Fibroblast of lung (primary cell): ENCODE measurements at regions not wholly inside any gene's neighbourhood (a gene's known extent, or its start where the extent isn't known, plus 50 kb on each side); places are given as distances from the start of the nearest gene placed in this dataset.

ENCODE experiments used
- DNase-seq, 2 donors: peaks; one replicate each; pipeline versions ENCODE4 v3.0.0 to v3.0.0-alpha.2; 2010; ENCODE audit warnings: low read depth in 2 of 2
- H2AFZ ChIP-seq: 2 replicates; pipeline ENCODE4 v1.5.1; 2012; ENCODE audit warnings: low read length, control low read depth, inconsistent platforms
- H3K27ac ChIP-seq: 2 replicates; pipeline ENCODE4 v1.5.1; 2011; ENCODE audit warnings: low read length, control low read depth; ENCODE audit not compliant: insufficient read depth
- H3K27me3 ChIP-seq: 2 replicates; pipeline ENCODE4 v1.5.1; 2011; ENCODE audit warnings: mild to moderate bottlenecking, low read length; ENCODE audit not compliant: control insufficient read depth, insufficient read depth
- H3K36me3 ChIP-seq: 2 replicates; pipeline ENCODE4 v1.5.1; 2011; ENCODE audit warnings: low read length; ENCODE audit not compliant: control insufficient read depth, insufficient read depth
- H3K4me1 ChIP-seq: 2 replicates; pipeline ENCODE4 v1.5.1; 2011; ENCODE audit warnings: low read length; ENCODE audit not compliant: control insufficient read depth, insufficient read depth; ENCODE audit errors: extremely low read depth
- H3K4me2 ChIP-seq: 2 replicates; pipeline ENCODE4 v1.5.1; 2011; ENCODE audit warnings: low read length, control low read depth; ENCODE audit not compliant: insufficient read depth; ENCODE audit errors: extremely low read depth
- H3K4me3 ChIP-seq, 4 experiments: fragments of 200-600 bp in 1 of 4; sonication (generic) in 1 of 4; replicated peaks in 1 of 4; 2 replicates each; pipeline ENCODE4 v1.5.1; 2011 to 2016; ENCODE audit warnings: low read length in 4 of 4, low read depth in 3 of 4, mild to moderate bottlenecking in 3 of 4, control low read depth in 2 of 4, inconsistent platforms in 1 of 4, mixed read lengths in 1 of 4; ENCODE audit not compliant: insufficient read depth in 1 of 4; ENCODE audit errors: control extremely low read depth in 1 of 4
- H3K79me2 ChIP-seq: 2 replicates; pipeline ENCODE4 v1.5.1; 2012; ENCODE audit warnings: mild to moderate bottlenecking, low read length, inconsistent platforms; ENCODE audit not compliant: control insufficient read depth, insufficient read depth
- H3K9ac ChIP-seq: 2 replicates; pipeline ENCODE4 v1.5.1; 2011; ENCODE audit warnings: mild to moderate bottlenecking, low read length, control low read depth; ENCODE audit not compliant: insufficient read depth
- H3K9me3 ChIP-seq: 2 replicates; pipeline ENCODE4 v1.5.1; 2012; ENCODE audit warnings: low read depth, low read length; ENCODE audit not compliant: control insufficient read depth, insufficient read depth
- H4K20me1 ChIP-seq: 2 replicates; pipeline ENCODE4 v1.5.1; 2011; ENCODE audit warnings: low read length; ENCODE audit not compliant: control insufficient read depth, insufficient read depth; ENCODE audit errors: extremely low read depth
- EZH2 ChIP-seq: IDR thresholded peaks from 2 replicates; pipeline ENCODE4 v1.5.1; 2012; ENCODE audit warnings: low read length, control low read depth, mild to moderate bottlenecking; ENCODE audit errors: missing control alignments
- TF ChIP-seq, protein P1 (sequence below), 2 donors: IDR thresholded peaks in 1 of 2; conservative IDR thresholded peaks in 1 of 2; 1 replicate in 1 of 2; 2 replicates in 1 of 2; pipeline ENCODE4 v1.5.1; 2011 to 2012; ENCODE audit warnings: low read length in 2 of 2, control low read depth in 1 of 2, inconsistent platforms in 1 of 2, low read depth in 1 of 2, mild to moderate bottlenecking in 1 of 2

GRCh38 chr5:173792781-173793547 lies 95.2 kb upstream of the CPEB4 start:
- H3K36me3 ChIP-seq: no peaks in the 10 kb centered on the region
- TF ChIP-seq, protein P1, sequence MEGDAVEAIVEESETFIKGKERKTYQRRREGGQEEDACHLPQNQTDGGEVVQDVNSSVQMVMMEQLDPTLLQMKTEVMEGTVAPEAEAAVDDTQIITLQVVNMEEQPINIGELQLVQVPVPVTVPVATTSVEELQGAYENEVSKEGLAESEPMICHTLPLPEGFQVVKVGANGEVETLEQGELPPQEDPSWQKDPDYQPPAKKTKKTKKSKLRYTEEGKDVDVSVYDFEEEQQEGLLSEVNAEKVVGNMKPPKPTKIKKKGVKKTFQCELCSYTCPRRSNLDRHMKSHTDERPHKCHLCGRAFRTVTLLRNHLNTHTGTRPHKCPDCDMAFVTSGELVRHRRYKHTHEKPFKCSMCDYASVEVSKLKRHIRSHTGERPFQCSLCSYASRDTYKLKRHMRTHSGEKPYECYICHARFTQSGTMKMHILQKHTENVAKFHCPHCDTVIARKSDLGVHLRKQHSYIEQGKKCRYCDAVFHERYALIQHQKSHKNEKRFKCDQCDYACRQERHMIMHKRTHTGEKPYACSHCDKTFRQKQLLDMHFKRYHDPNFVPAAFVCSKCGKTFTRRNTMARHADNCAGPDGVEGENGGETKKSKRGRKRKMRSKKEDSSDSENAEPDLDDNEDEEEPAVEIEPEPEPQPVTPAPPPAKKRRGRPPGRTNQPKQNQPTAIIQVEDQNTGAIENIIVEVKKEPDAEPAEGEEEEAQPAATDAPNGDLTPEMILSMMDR (conservative IDR thresholded peaks at IDR 0.05 in 1 of 2, IDR thresholded peaks at IDR 0.05 in 1 of 2; ENCODE audit: low read depth in 1 of 2, low read length in 2 of 2): no peak
- no peak for TF ChIP-seq EZH2
- H3K9me3 ChIP-seq: no peaks in the 10 kb centered on the region
- no peaks in the 10 kb centered on the region for H3K4me1 ChIP-seq
- no peak overlapping the region for H3K4me2 ChIP-seq
- H3K27me3 ChIP-seq: no peaks in the 10 kb centered on the region
- H4K20me1 ChIP-seq: no peaks in the 10 kb centered on the region
- no peak overlapping the region for H3K9ac ChIP-seq
- no peaks in the 10 kb centered on the region for H3K79me2 ChIP-seq
- H3K4me3 ChIP-seq: no peak overlapping the region
- DNase-seq: no peak
- H2AFZ ChIP-seq: no peak overlapping the region
- H3K27ac ChIP-seq: no peak overlapping the region

- DNase-seq: no peak
- Histone ChIP-seq H4K20me1 (no peaks in the 10 kb centered on the region), H3K79me2 (no peaks in the 10 kb centered on the region), H2AFZ (no peak overlapping the region), H3K9me3 (no peaks in the 10 kb centered on the region), H3K27ac (no peak overlapping the region), H3K4me1 (no peaks in the 10 kb centered on the region), H3K4me3 (no peak overlapping the region), H3K36me3 (no peaks in the 10 kb centered on the region), H3K4me2 (no peak overlapping the region), H3K9ac (no peak overlapping the region), H3K27me3 (peaks cover under 1% of the 10 kb centered on the region)
- no peak for TF ChIP-seq EZH2
- TF ChIP-seq, protein P1 (conservative IDR thresholded peaks at IDR 0.05 in 1 of 2, IDR thresholded peaks at IDR 0.05 in 1 of 2; ENCODE audit: low read depth in 1 of 2, low read length in 2 of 2): no peak
Observed at GRCh38 chr5:173793648-173794548, 94.3 kb upstream of the CPEB4 start.

GRCh38 chr5:173794901-173795416 lies 93.2 kb upstream of the CPEB4 start:
- Histone ChIP-seq H3K79me2 (no peaks in the 10 kb centered on the region), H3K9ac (no peak overlapping the region), H3K36me3 (no peaks in the 10 kb centered on the region), H3K4me3 (no peak overlapping the region), H2AFZ (no peak overlapping the region), H3K27ac (no peak overlapping the region), H3K4me1 (no peaks in the 10 kb centered on the region), H4K20me1 (no peaks in the 10 kb centered on the region), H3K4me2 (no peak overlapping the region), H3K9me3 (no peaks in the 10 kb centered on the region), H3K27me3 (peaks cover 4% of the 10 kb centered on the region)
- TF ChIP-seq, protein P1 (conservative IDR thresholded peaks at IDR 0.05 in 1 of 2, IDR thresholded peaks at IDR 0.05 in 1 of 2; ENCODE audit: low read depth in 1 of 2, low read length in 2 of 2): no peak
- no peak for TF ChIP-seq EZH2
- no peak for DNase-seq
